ENCODE measurements at regions not wholly inside any gene's neighbourhood (a gene's known extent, or its start where the extent isn't known, plus 50 kb on each side); places are given as distances from the start of the nearest gene placed in this dataset.

- Histone ChIP-seq H3K27me3 (ENCODE audit: low read depth, low read length) (no peaks in the 10 kb centered on the region), H3K9me3 (ENCODE audit: control insufficient read depth in 1 of 2, low read length in 2 of 2) (no peaks in the 10 kb centered on the region), H3K27ac (ENCODE audit: low read length) (no peak overlapping the region), H3K4me3 (ENCODE audit: low read depth in 1 of 2, low read length in 2 of 2) (no peak overlapping the region), H3K36me3 (ENCODE audit: control insufficient read depth in 1 of 2, insufficient read depth in 2 of 2, low read length in 2 of 2) (no peaks in the 10 kb centered on the region), H3K4me1 (ENCODE audit: control insufficient read depth in 1 of 2, insufficient read depth in 2 of 2, low read length in 2 of 2) (no peaks in the 10 kb centered on the region)
Measured at GRCh38 chr20:4542270-4542669, 144.0 kb upstream of the PRNP start.

DNA sequence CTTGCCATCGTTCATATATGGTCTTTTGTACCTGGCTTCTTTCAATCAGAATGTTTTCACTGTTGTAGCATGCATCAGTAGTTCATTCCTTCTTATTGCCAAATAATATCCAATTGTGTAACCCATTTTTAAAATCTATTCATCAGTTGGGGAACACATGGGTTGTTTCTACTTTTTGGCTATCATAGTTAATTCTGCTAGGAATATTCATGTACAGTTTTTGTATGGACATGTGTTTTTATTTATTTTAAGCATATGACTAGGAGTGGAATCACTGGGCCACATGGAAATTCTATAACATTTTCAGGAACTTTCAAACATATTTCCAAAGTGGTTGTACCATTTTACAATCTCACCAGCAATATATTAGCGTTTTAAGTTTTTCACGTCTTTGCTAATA lies 151.9 kb upstream of the PRNP start:
- H3K36me3 ChIP-seq (ENCODE audit: control insufficient read depth in 1 of 2, insufficient read depth in 2 of 2, low read length in 2 of 2), result no peaks in the 10 kb centered on the region
- H3K27ac ChIP-seq (ENCODE audit: low read length), result no peak overlapping the region
- H3K4me3 ChIP-seq (ENCODE audit: low read depth in 1 of 2, low read length in 2 of 2), result no peak overlapping the region
- H3K4me1 ChIP-seq (ENCODE audit: control insufficient read depth in 1 of 2, insufficient read depth in 2 of 2, low read length in 2 of 2), result no peaks in the 10 kb centered on the region
- H3K9me3 ChIP-seq (ENCODE audit: control insufficient read depth in 1 of 2, low read length in 2 of 2), result peaks cover 0 to 3% of the 10 kb centered on the region in 2 donors
- no peaks in the 10 kb centered on the region for H3K27me3 ChIP-seq (ENCODE audit: low read depth, low read length)

DNA sequence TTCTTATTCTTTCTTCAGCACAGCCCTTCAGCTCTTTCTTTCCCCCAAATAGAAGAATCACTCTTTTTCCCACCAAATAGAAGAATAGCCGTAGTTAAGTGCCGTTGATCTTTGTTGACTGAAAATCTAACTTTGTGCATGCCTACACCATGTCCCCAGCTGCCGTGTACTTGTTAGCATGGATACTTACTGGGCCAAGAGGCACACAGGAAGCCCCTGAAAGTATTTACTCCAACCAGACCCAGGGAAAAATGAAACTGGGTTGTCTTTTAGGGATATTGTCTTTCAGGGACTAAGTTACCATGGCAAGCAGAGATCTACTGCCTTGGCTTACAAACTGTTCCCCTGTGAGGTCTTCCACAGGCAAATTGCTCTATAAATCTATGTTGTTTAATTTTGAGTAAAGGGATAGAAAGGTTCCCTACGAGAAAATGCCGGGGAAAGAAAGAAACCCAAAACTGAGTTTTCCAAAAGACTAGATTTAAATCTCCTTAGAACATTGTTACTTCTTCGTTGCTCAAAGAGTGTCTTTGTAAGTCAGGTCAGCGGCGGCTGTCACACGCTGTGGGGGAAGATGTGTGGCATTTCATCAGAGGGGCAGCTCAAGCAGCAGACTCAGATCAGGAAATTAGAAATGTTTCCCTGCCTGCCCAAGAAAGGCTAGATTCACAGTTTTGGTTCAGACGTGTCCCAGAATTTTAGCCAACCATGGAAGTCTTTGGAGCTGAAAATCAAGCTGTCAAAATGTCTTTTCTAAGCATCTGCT lies 152.7 kb upstream of the PRNP start:
- Histone ChIP-seq H3K9me3 (ENCODE audit: control insufficient read depth in 1 of 2, low read length in 2 of 2) (peaks cover 4 to 6% of the 10 kb centered on the region in 2 donors), H3K27me3 (ENCODE audit: low read depth, low read length) (no peaks in the 10 kb centered on the region), H3K27ac (ENCODE audit: low read length) (no peak overlapping the region), H3K4me1 (ENCODE audit: control insufficient read depth in 1 of 2, insufficient read depth in 2 of 2, low read length in 2 of 2) (no peaks in the 10 kb centered on the region), H3K4me3 (ENCODE audit: low read depth in 1 of 2, low read length in 2 of 2) (no peak overlapping the region), H3K36me3 (ENCODE audit: control insufficient read depth in 1 of 2, insufficient read depth in 2 of 2, low read length in 2 of 2) (no peaks in the 10 kb centered on the region)

DNA sequence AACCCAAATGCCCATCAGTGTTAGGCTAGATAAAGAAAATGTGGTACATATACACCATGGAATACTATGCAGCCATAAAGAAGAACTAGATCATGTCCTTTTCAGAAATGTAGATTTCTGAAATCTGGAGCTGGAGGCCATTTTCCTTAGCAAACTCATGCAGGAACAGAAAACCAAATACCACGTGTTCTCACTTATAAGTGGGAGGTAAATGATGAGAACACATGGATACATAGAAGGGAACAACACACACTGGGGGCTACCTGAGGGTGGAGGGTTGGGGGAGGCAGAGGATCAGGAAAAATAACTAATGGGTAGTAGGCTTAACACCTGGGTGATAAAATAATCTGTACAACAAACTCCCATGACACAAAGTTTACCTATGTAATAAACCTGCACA lies 153.5 kb upstream of the PRNP start:
- Histone ChIP-seq H3K36me3 (ENCODE audit: control insufficient read depth in 1 of 2, insufficient read depth in 2 of 2, low read length in 2 of 2) (no peaks in the 10 kb centered on the region), H3K27ac (ENCODE audit: low read length) (no peak overlapping the region), H3K9me3 (ENCODE audit: control insufficient read depth in 1 of 2, low read length in 2 of 2) (peaks cover 6 to 8% of the 10 kb centered on the region in 2 donors), H3K27me3 (ENCODE audit: low read depth, low read length) (no peaks in the 10 kb centered on the region), H3K4me1 (ENCODE audit: control insufficient read depth in 1 of 2, insufficient read depth in 2 of 2, low read length in 2 of 2) (no peaks in the 10 kb centered on the region), H3K4me3 (ENCODE audit: low read depth in 1 of 2, low read length in 2 of 2) (no peak overlapping the region)

DNA sequence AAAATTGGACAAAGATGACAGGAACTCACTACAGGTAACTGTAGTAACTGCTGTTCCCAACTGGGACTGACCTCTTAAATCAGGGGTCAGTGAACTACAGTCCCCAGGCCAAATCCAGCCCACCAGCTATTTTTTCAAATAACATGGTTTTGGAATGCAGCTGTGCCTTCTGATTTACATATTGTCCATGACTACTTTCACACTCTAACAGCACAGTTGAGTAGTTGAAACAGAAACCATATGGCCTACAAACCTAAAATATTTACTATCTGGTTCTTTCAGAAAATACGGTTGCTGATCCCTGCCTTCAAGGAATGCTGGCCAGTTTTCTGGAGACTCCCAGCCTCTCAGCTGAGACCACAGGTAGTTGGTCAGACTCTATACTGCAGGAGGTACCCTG lies 161.5 kb upstream of the PRNP start:
- Histone ChIP-seq H3K4me3 (ENCODE audit: low read depth in 1 of 2, low read length in 2 of 2) (no peak overlapping the region), H3K9me3 (ENCODE audit: control insufficient read depth in 1 of 2, low read length in 2 of 2) (peaks cover 6 to 9% of the 10 kb centered on the region in 2 donors), H3K36me3 (ENCODE audit: control insufficient read depth in 1 of 2, insufficient read depth in 2 of 2, low read length in 2 of 2) (no peaks in the 10 kb centered on the region), H3K27ac (ENCODE audit: low read length) (no peak overlapping the region), H3K27me3 (ENCODE audit: low read depth, low read length) (no peaks in the 10 kb centered on the region), H3K4me1 (ENCODE audit: control insufficient read depth in 1 of 2, insufficient read depth in 2 of 2, low read length in 2 of 2) (no peaks in the 10 kb centered on the region)

DNA sequence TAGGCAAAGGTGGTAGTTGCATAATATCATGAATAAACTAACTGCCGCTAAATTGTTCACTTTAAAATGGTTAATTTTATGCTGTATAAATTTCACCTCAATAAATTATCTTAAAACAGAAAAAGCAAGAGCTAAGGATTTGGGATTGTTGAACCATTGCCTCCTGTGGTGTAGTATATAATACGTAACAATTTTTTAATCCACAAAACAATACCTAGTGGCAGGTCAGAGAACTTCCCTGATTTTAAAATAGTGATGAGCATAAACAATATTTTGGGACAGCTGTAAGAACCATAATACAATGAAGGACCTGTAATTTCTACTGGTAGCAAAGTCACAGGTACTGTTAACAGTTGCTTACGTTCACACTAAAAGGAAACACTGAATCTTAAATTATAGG lies 161.9 kb upstream of the PRNP start:
- Histone ChIP-seq H3K27ac (ENCODE audit: low read length) (no peak overlapping the region), H3K4me3 (ENCODE audit: low read depth in 1 of 2, low read length in 2 of 2) (no peak overlapping the region), H3K4me1 (ENCODE audit: control insufficient read depth in 1 of 2, insufficient read depth in 2 of 2, low read length in 2 of 2) (no peaks in the 10 kb centered on the region), H3K27me3 (ENCODE audit: low read depth, low read length) (no peaks in the 10 kb centered on the region), H3K36me3 (ENCODE audit: control insufficient read depth in 1 of 2, insufficient read depth in 2 of 2, low read length in 2 of 2) (no peaks in the 10 kb centered on the region), H3K9me3 (ENCODE audit: control insufficient read depth in 1 of 2, low read length in 2 of 2) (peaks cover 6 to 9% of the 10 kb centered on the region in 2 donors)

DNA sequence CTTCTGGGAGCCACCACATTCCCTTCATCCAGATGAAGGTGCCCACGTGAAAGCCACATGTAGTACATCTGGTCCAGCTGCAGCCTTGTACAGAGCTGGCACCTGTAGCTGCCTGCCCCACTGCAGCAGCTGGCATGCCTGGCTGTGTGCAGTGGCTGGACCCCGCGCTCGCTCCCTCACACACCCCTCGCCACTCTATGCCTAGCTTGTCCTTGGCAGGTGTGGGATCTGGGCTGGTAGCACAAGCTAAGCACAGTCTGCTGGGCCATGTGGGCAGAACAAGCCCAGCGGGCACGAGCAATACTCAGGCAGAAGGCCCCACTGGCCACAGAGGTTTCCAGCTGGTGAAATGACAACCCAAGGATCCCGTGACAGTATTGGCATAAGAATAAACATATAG lies 163.9 kb upstream of the PRNP start:
- no peaks in the 10 kb centered on the region for H3K4me1 ChIP-seq (ENCODE audit: control insufficient read depth in 1 of 2, insufficient read depth in 2 of 2, low read length in 2 of 2)
- peaks cover 0 to under 1% of the 10 kb centered on the region in 2 donors for H3K9me3 ChIP-seq (ENCODE audit: control insufficient read depth in 1 of 2, low read length in 2 of 2)
- no peak overlapping the region for H3K27ac ChIP-seq (ENCODE audit: low read length)
- H3K36me3 ChIP-seq (ENCODE audit: control insufficient read depth in 1 of 2, insufficient read depth in 2 of 2, low read length in 2 of 2), result no peaks in the 10 kb centered on the region
- no peaks in the 10 kb centered on the region for H3K27me3 ChIP-seq (ENCODE audit: low read depth, low read length)
- H3K4me3 ChIP-seq (ENCODE audit: low read depth in 1 of 2, low read length in 2 of 2), result no peak overlapping the region

GRCh38 chr20:4521170-4521968 lies 164.9 kb upstream of the PRNP start:
- Histone ChIP-seq H3K27me3 (ENCODE audit: low read depth, low read length) (no peaks in the 10 kb centered on the region), H3K9me3 (ENCODE audit: control insufficient read depth in 1 of 2, low read length in 2 of 2) (no peaks in the 10 kb centered on the region), H3K36me3 (ENCODE audit: control insufficient read depth in 1 of 2, insufficient read depth in 2 of 2, low read length in 2 of 2) (no peaks in the 10 kb centered on the region), H3K4me3 (ENCODE audit: low read depth in 1 of 2, low read length in 2 of 2) (no peak overlapping the region), H3K4me1 (ENCODE audit: control insufficient read depth in 1 of 2, insufficient read depth in 2 of 2, low read length in 2 of 2) (no peaks in the 10 kb centered on the region), H3K27ac (ENCODE audit: low read length) (no peak overlapping the region)

GRCh38 chr20:4519534-4519933 lies 166.7 kb upstream of the PRNP start:
- no peaks in the 10 kb centered on the region for H3K36me3 ChIP-seq (ENCODE audit: control insufficient read depth in 1 of 2, insufficient read depth in 2 of 2, low read length in 2 of 2)
- no peaks in the 10 kb centered on the region for H3K4me1 ChIP-seq (ENCODE audit: control insufficient read depth in 1 of 2, insufficient read depth in 2 of 2, low read length in 2 of 2)
- no peaks in the 10 kb centered on the region for H3K9me3 ChIP-seq (ENCODE audit: control insufficient read depth in 1 of 2, low read length in 2 of 2)
- H3K27ac ChIP-seq (ENCODE audit: low read length), result no peak overlapping the region
- no peaks in the 10 kb centered on the region for H3K27me3 ChIP-seq (ENCODE audit: low read depth, low read length)
- no peak overlapping the region for H3K4me3 ChIP-seq (ENCODE audit: low read depth in 1 of 2, low read length in 2 of 2)

- no peaks in the 10 kb centered on the region for H3K36me3 ChIP-seq (ENCODE audit: control insufficient read depth in 1 of 2, insufficient read depth in 2 of 2, low read length in 2 of 2)
- H3K4me3 ChIP-seq (ENCODE audit: low read depth in 1 of 2, low read length in 2 of 2), result no peak overlapping the region
- no peaks in the 10 kb centered on the region for H3K4me1 ChIP-seq (ENCODE audit: control insufficient read depth in 1 of 2, insufficient read depth in 2 of 2, low read length in 2 of 2)
- H3K27me3 ChIP-seq (ENCODE audit: low read depth, low read length), result no peaks in the 10 kb centered on the region
- no peak overlapping the region for H3K27ac ChIP-seq (ENCODE audit: low read length)
- H3K9me3 ChIP-seq (ENCODE audit: control insufficient read depth in 1 of 2, low read length in 2 of 2), result no peaks in the 10 kb centered on the region
Measured at GRCh38 chr20:4516876-4517275, 169.4 kb upstream of the PRNP start.

DNA sequence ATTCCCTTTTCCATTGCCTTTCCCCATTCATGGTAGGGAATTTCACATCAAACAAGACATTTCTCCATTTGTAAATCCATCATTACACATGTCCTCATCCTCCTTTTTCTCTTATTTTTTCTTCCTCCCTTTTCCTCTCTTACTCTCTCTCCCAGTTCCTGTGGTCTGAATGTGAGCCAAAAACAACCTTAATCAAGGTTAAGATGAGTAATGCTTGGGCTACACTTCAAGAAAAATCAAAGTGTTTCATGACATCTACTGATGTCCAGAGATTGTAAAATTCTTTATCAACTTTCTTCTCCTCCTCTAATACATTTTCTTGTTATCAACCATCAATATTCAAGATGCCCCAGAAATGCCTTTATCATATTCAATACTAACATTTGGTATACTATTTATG lies 172.5 kb upstream of the PRNP start:
- Histone ChIP-seq H3K36me3 (ENCODE audit: control insufficient read depth in 1 of 2, insufficient read depth in 2 of 2, low read length in 2 of 2) (no peaks in the 10 kb centered on the region), H3K9me3 (ENCODE audit: control insufficient read depth in 1 of 2, low read length in 2 of 2) (peaks cover 0 to 4% of the 10 kb centered on the region in 2 donors), H3K4me1 (ENCODE audit: control insufficient read depth in 1 of 2, insufficient read depth in 2 of 2, low read length in 2 of 2) (no peaks in the 10 kb centered on the region), H3K27ac (ENCODE audit: low read length) (no peak overlapping the region), H3K4me3 (ENCODE audit: low read depth in 1 of 2, low read length in 2 of 2) (no peak overlapping the region), H3K27me3 (ENCODE audit: low read depth, low read length) (no peaks in the 10 kb centered on the region)

Data from muscle layer of duodenum (tissue), 2 donors.